Liver (tissue), 3 donors: ENCODE measurements at regions not wholly inside any gene's neighbourhood (a gene's known extent, or its start where the extent isn't known, plus 50 kb on each side); places are given as distances from the start of the nearest gene placed in this dataset.

Experiments
- CTCF ChIP-seq: fragments of 150-350 bp; IDR thresholded peaks from 2 replicates; pipeline ENCODE4 v1.5.1; 2017; ENCODE audit warnings: improper control_type of control experiment, low read depth, low read length; ENCODE audit not compliant: missing input control
- GABPA ChIP-seq, 2 donors: IDR thresholded peaks in 1 of 2; conservative IDR thresholded peaks in 1 of 2; 2 replicates each; pipeline ENCODE4 v1.6.1; 2016; ENCODE audit warnings: antibody characterized with exemption in 2 of 2, mild to moderate bottlenecking in 1 of 2, moderate library complexity in 1 of 2
- JUND ChIP-seq, 2 donors: IDR thresholded peaks; 2 replicates each; pipeline ENCODE4 v1.6.1; 2016; ENCODE audit warnings: antibody characterized with exemption in 2 of 2
- MAX ChIP-seq: IDR thresholded peaks from 2 replicates; pipeline ENCODE4 v1.6.1; 2016; ENCODE audit warnings: antibody characterized with exemption
- NR2F2 ChIP-seq: IDR thresholded peaks from 2 replicates; pipeline ENCODE4 v1.6.1; 2016; ENCODE audit warnings: antibody characterized with exemption
- RAD21 ChIP-seq, 2 donors: IDR thresholded peaks; 2 replicates each; pipeline ENCODE4 v1.6.1; 2016; ENCODE audit warnings: antibody characterized with exemption in 2 of 2, mild to moderate bottlenecking in 2 of 2
- REST ChIP-seq: IDR thresholded peaks from 2 replicates; pipeline ENCODE4 v1.6.1; 2016; ENCODE audit warnings: antibody characterized with exemption, mild to moderate bottlenecking
- SP1 ChIP-seq: IDR thresholded peaks from 2 replicates; pipeline ENCODE4 v1.6.1; 2018; ENCODE audit warnings: antibody characterized with exemption, mild to moderate bottlenecking
- TAF1 ChIP-seq: conservative IDR thresholded peaks from 2 replicates; pipeline ENCODE4 v1.6.1; 2016; ENCODE audit warnings: antibody characterized with exemption, mild to moderate bottlenecking
- ZBTB33 ChIP-seq: IDR thresholded peaks from 2 replicates; pipeline ENCODE4 v1.6.1; 2016; ENCODE audit warnings: antibody characterized with exemption
- donor health status: healthy.
- donor health status: healthy.

GRCh38 chr7:84817016-84817415 is 369.8 kb downstream of the SEMA3D start:
- TF ChIP-seq CTCF: no peak
- TF ChIP-seq RAD21 (IDR thresholded peaks at IDR 0.05): no peak
- TF ChIP-seq SP1: no peak
- no peak for TF ChIP-seq MAX
- TF ChIP-seq ZBTB33: no peak
- TF ChIP-seq TAF1: no peak
- no peak for TF ChIP-seq REST
- no peak for TF ChIP-seq JUND (IDR thresholded peaks at IDR 0.05)
- TF ChIP-seq NR2F2: no peak
- no peak for TF ChIP-seq GABPA (IDR thresholded peaks at IDR 0.05 in 1 of 2, conservative IDR thresholded peaks at IDR 0.05 in 1 of 2)
